ENCODE measurements at regions not wholly inside any gene's neighbourhood (a gene's known extent, or its start where the extent isn't known, plus 50 kb on each side); places are given as distances from the start of the nearest gene placed in this dataset.

DNA sequence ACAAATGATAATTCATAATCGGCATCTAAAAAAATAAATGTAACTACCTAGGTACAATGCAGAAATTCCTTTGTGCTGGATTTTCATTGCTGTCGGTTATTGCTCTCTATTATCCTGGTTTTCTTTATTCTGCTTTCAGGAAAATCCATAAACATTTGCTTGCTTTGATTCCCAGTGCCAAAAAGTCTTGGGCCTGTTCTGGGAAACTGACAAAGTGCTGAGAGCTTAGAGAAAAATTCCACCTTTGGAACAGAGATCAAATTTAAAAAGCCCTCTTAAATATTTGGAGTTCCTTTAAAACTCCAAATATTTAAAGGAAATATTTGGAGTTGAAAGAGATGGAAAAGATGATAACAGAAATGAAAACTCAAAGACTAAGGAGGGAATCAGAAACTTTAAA lies 87.3 kb upstream of the ZBED5 start:
- no peak overlapping the region for H3K4me3 ChIP-seq (replicated peaks in 1 of 3; ENCODE audit: insufficient read depth in 1 of 3, low read depth in 1 of 3, low read length in 3 of 3)
- no peaks in the 10 kb centered on the region for H3K4me1 ChIP-seq (ENCODE audit: control insufficient read depth, extremely low read depth, insufficient read depth, low read length)
- dilution Hi-C loops (cut with MboI; ENCODE audit: extremely low pct_ligation_motif_present, low sequenced_read_pairs), result no loop called here
- no TSS peak for BruUV-seq (replicated peaks)
- no peak overlapping the region for H2AFZ ChIP-seq (ENCODE audit: low read depth, low read length)
- H3K27me3 ChIP-seq (ENCODE audit: control insufficient read depth in 2 of 2, insufficient read depth in 2 of 2, low read length in 2 of 2), result peaks cover 3 to 13% of the 10 kb centered on the region in 2 experiments
- no peaks in the 10 kb centered on the region for H3K9me3 ChIP-seq (replicated peaks; ENCODE audit: control insufficient read depth, insufficient read depth, low read length)
- no peak overlapping the region for H3K27ac ChIP-seq (ENCODE audit: insufficient read depth, low read depth, low read length)
- intact Hi-C loops (cut with micrococcal nuclease), result no loop called here
- H3K4me2 ChIP-seq (ENCODE audit: insufficient read depth, low read length), result no peak overlapping the region
- H4K20me1 ChIP-seq (replicated peaks; ENCODE audit: control insufficient read depth, extremely low read depth, insufficient read depth, low read length), result no peaks in the 10 kb centered on the region
- no peak for FAIRE-seq
- ChIA-PET CTCF (no interaction called here), POLR2A (no interaction called here)
- no peak for DNase-seq (ENCODE audit: low read depth, low spot score)
- no peaks in the 10 kb centered on the region for H3K36me3 ChIP-seq (ENCODE audit: control insufficient read depth in 2 of 2, extremely low read depth in 1 of 2, insufficient read depth in 2 of 2, low read length in 2 of 2)
- no peak overlapping the region for H3K9ac ChIP-seq (replicated peaks; ENCODE audit: extremely low read depth, insufficient read depth, low read length)
- no peaks in the 10 kb centered on the region for H3K79me2 ChIP-seq (ENCODE audit: control insufficient read depth, insufficient read depth, low read length)
- no peaks in the 10 kb centered on the region for H3K9me1 ChIP-seq (replicated peaks; ENCODE audit: control insufficient read depth, extremely low read depth, insufficient read depth, low read length)
- TF ChIP-seq GATA2 (IDR thresholded peaks at IDR 0.05; ENCODE audit: insufficient read depth, insufficient read length, low read depth, low read length), result no peak
- TF ChIP-seq, protein P1, sequence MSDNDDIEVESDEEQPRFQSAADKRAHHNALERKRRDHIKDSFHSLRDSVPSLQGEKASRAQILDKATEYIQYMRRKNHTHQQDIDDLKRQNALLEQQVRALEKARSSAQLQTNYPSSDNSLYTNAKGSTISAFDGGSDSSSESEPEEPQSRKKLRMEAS (IDR thresholded peaks at IDR 0.05; ENCODE audit: insufficient read depth, insufficient read length), result no peak
- TF ChIP-seq POLR2AphosphoS5 (IDR thresholded peaks at IDR 0.05; ENCODE audit: insufficient read depth, low read depth, low read length), result no peak
- no peak for TF ChIP-seq MYC (IDR thresholded peaks at IDR 0.05; ENCODE audit: low read depth, low read length)
- TF ChIP-seq EZH2 (IDR thresholded peaks at IDR 0.05; ENCODE audit: borderline replicate concordance, low read depth, low read length, severe bottlenecking), result no peak
- no peak for TF ChIP-seq JUN (IDR thresholded peaks at IDR 0.05; ENCODE audit: borderline replicate concordance, insufficient read depth, insufficient read length, low read depth)
- no peak for TF ChIP-seq FOS (IDR thresholded peaks at IDR 0.05; ENCODE audit: borderline replicate concordance, insufficient read depth, low read length)
- TF ChIP-seq, protein P2, sequence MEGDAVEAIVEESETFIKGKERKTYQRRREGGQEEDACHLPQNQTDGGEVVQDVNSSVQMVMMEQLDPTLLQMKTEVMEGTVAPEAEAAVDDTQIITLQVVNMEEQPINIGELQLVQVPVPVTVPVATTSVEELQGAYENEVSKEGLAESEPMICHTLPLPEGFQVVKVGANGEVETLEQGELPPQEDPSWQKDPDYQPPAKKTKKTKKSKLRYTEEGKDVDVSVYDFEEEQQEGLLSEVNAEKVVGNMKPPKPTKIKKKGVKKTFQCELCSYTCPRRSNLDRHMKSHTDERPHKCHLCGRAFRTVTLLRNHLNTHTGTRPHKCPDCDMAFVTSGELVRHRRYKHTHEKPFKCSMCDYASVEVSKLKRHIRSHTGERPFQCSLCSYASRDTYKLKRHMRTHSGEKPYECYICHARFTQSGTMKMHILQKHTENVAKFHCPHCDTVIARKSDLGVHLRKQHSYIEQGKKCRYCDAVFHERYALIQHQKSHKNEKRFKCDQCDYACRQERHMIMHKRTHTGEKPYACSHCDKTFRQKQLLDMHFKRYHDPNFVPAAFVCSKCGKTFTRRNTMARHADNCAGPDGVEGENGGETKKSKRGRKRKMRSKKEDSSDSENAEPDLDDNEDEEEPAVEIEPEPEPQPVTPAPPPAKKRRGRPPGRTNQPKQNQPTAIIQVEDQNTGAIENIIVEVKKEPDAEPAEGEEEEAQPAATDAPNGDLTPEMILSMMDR (IDR thresholded peaks at IDR 0.05; ENCODE audit: extremely low read depth in 1 of 2, insufficient read depth in 1 of 2, low read depth in 1 of 2, low read length in 2 of 2), result no peak
- TF ChIP-seq POLR2A (IDR thresholded peaks at IDR 0.05; ENCODE audit: low read depth, low read length), result no peak
